COLO829 (cell line): ENCODE measurements at regions not wholly inside any gene's neighbourhood (a gene's known extent, or its start where the extent isn't known, plus 50 kb on each side); places are given as distances from the start of the nearest gene placed in this dataset.

Experiments
- DNase-seq: peaks from one replicate; pipeline ENCODE4 v3.0.0; 2012; ENCODE audit warnings: low spot score

- no peak for DNase-seq
Measured at GRCh38 chr5:52498607-52499006, 289.1 kb upstream of the ITGA1 start.

- DNase-seq: no peak
Measured at GRCh38 chr5:52502460-52502999, 285.2 kb upstream of the ITGA1 start.

- DNase-seq: no peak
Measured at GRCh38 chr5:52504584-52505240, 283.0 kb upstream of the ITGA1 start.

- DNase-seq: no peak
Measured at GRCh38 chr5:52517667-52518066, 270.0 kb upstream of the ITGA1 start.

GRCh38 chr5:52520171-52520570 is 267.5 kb upstream of the ITGA1 start:
- DNase-seq: no peak

- DNase-seq: no peak
Measured at GRCh38 chr5:52521236-52521635, 266.5 kb upstream of the ITGA1 start.

- DNase-seq: no peak
Measured at GRCh38 chr5:52523701-52524100, 264.0 kb upstream of the ITGA1 start.

GRCh38 chr5:52531105-52531504 is 256.6 kb upstream of the ITGA1 start:
- DNase-seq: no peak

GRCh38 chr5:52543594-52543993 is 244.1 kb upstream of the ITGA1 start:
- no peak for DNase-seq

- no peak for DNase-seq
Measured at GRCh38 chr5:52544738-52545137, 243.0 kb upstream of the ITGA1 start.

GRCh38 chr5:52554293-52554692 is 233.4 kb upstream of the ITGA1 start:
- no peak for DNase-seq

- DNase-seq: peak; percentile 21
Measured at GRCh38 chr5:52560366-52560765, 227.3 kb upstream of the ITGA1 start.

- DNase-seq: no peak
Measured at GRCh38 chr5:52562473-52562872, 225.2 kb upstream of the ITGA1 start.

GRCh38 chr5:52564587-52564986 is 223.1 kb upstream of the ITGA1 start:
- DNase-seq: no peak

- no peak for DNase-seq
Measured at GRCh38 chr5:52577546-52577945, 210.2 kb upstream of the ITGA1 start.

GRCh38 chr5:52579391-52579790 is 208.3 kb upstream of the ITGA1 start:
- DNase-seq: no peak

- no peak for DNase-seq
Measured at GRCh38 chr5:52580921-52581320, 206.8 kb upstream of the ITGA1 start.

GRCh38 chr5:52582313-52582712 is 205.4 kb upstream of the ITGA1 start:
- no peak for DNase-seq

GRCh38 chr5:52587131-52587530 is 200.6 kb upstream of the ITGA1 start:
- no peak for DNase-seq

- no peak for DNase-seq
Measured at GRCh38 chr5:52597625-52598024, 190.1 kb upstream of the ITGA1 start.

GRCh38 chr5:52598968-52599367 is 188.7 kb upstream of the ITGA1 start:
- no peak for DNase-seq

- DNase-seq: no peak
Measured at GRCh38 chr5:52603778-52604554, 183.8 kb upstream of the ITGA1 start.
